GM19395 (cell line): ENCODE measurements at regions not wholly inside any gene's neighbourhood (a gene's known extent, or its start where the extent isn't known, plus 50 kb on each side); places are given as distances from the start of the nearest gene placed in this dataset.
A peak's percentile ranks its signal among the peaks of the same experiment; 100 is the strongest.
"Not testable (repeated sequence)": the region's sequence is repeated elsewhere in the genome, so short reads cannot be mapped to it uniquely, and the experiment has no call there.

Source experiments
- ATAC-seq: cut with Tn5 transposase; IDR thresholded peaks from one replicate; pipeline ENCODE4 v1.9.1; 2021; ENCODE audit warnings: mild to moderate bottlenecking, moderate library complexity; ENCODE audit not compliant: unreplicated experiment

DNA sequence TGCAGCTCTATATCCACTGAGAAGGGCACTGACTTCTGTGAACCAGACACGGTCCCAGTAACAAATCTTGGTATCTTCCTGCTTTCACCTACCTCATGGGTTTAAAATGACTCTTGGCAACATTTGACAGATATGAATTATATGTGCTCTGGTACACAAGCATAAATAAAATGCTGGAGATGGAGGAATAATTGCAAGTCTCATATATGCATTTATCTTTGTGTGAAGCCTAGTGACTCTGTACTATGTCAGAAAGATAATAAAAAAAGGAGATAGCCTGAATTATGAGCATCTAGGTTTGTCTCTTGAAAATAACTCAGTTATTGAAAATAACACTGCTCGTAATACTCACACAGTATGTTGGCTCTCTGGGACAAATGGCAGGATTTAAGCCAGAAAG, 167.1 kb upstream of the CRBN start:
- no peak for ATAC-seq

DNA sequence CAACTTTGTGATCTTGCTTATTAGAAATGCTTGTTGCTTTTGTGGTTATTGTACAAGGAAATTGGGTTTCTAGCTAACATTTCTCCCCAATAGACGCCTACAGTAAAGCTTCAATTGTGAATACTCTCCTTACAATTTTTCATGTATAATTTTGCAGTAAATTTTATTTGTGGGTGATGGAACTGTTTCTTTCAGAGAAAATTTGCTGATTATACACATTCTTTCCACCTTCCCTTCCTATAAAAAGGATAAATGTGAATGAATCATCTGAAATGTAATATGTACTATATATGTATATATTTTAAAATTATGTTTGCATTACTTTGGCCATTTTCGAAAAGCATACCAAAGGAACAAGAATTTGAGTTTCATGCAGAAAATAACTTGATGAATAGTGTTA, 162.7 kb upstream of the CRBN start:
- no peak for ATAC-seq

DNA sequence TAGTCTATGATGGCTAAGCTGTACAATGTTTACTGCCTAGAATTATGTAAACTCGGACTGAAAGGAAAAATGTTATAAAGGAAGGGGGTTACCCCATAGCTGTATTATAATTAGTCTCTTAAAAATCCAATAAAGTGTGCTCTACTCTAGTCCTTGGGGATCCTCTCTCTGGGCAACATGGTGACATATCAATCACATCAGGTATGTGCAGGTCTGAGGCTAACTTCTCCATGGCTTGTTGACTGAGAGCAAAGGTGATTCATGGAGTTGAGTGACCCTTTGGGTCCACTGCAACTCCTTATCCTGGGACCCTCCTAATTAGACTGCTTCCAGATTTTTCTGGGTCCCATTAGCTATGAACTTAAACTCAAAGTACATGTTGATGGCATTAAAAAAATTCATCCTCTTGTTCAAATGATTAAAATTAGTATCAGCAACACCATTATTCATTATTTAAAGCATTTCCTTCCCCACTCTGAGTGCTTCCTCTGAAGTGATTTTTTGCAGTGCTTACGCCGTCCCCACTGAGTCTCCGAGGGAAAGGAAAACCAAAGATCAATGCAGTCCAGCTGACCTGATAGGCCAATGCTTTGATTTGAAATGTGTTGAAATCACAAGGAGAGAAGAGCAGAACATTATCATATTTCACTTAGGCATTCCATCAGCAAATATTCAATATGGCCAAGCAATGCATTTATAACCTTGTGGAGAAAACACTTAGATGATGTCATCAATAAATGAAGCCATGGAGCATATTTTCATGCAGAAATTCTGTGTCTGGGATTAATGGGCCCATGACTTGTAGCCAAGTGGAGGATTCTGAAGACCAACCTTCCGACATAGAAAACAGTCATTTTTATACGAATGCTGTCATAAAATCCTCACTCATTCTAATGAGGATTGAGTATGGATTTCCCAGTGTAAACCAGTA, 161.7 kb upstream of the CRBN start:
- no peak for ATAC-seq

DNA sequence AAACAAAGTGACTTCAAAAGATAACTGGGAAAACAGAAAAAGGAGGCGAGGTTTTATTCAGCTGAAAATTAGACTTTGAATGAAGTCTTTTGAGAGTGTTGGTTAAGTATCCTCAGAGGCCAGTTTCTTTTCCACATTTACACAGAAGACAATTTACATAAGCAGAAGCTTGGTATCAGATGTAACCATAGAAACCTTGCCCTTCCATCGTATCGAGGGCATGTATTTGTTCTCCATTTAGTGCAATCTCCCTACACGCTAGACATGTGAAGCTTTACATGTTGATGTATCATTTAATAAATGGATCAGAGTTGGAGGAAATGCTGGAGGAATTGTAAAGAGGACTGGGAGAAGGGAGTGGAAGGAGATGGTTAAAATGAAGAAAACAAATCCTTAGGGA, 161.0 kb upstream of the CRBN start:
- no peak for ATAC-seq

DNA sequence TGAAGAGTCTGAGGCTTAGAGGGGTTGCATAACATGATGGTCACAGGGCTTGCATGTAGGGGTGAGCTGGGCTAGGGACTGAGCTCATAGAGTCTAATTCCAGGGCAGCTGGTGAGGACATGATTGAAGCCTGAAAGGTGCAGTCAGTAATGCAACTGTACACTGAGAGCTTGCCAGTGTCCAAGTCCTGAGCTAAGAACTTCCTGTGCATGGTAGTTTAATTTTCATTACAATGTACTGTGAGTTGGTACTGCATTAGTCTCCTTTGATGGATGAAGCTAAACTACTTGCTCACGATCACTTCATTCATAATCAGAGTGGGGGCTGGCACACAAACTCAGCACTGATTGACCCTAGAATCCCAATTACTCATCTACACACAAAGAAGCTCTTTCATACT, 156.4 kb upstream of the CRBN start:
- ATAC-seq = no peak

DNA sequence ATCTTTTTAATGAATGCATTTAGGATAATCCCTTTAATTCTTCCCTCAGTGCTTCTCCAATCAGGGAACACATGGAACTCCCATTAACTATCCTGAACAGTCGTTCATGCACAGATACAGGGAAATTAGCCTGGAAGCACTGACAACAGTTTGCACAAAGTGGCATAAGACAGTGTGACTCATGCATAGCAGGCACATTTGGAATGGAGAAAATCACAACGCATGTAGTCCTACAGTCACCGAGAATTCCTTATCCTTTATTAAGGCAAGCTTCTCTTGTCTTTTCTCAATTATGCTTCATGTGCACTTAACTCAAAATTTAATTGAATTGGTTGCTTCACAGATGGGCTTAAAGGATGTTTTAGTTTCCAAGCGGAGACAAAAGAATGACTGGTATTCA, 155.0 kb upstream of the CRBN start:
- no peak for ATAC-seq

DNA sequence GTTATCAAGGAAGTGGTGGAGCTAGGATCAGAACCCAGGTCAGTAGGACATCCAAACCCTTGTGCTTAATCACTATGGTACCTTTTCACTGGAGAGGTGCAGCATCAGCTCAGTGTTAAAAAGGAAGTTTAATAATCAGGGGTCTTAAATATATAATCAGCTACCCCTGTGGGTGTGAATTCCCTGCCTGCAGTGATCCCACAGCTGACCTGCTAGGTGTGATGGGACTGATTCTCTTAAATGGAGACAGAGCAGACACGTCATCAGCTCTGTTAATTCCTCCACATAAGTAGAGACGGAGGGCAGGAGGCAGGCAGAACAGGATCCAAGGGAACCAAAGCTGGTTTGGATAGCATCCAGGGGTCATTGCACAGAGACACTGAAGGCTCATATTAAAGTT, 154.1 kb upstream of the CRBN start:
- ATAC-seq = no peak

DNA sequence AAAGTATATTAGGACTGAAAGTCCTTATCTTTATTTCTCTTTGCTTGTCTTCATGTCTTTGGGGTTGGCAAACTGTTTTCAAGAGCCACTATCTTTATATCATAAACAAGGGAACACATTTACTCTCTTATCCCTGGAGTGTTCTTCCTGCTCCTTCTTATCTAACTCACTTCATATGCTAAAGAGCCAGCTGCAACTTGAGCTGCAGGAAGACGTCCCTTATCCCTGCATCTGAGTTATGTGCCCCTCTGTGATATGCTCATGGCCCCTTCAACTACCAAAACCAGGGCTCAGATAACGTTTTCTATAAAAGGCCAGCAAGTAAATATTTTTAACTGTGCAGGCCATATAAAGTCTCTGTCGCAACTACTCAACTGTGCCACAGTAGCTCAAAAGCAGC, 137.0 kb upstream of the CRBN start:
- ATAC-seq = no peak

DNA sequence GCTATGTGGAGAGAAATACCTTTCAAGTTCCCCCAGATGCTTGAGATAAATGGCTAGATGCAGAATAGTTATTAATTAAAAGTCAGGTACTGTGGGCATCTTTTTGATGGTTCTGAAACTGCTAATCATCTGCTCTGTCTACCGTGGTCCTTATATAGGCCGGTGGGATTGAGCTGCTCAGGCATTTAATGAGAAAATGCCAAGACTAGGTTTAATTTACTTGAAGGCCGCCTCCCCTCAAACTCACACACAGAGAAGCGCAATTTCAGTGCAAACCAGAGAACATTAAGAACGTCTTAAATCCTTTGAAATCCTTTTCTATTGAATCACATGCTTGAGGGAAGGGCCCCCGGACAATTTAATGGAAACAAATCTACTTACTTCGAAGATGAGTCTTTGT, 136.4 kb upstream of the CRBN start:
- ATAC-seq = no peak

GRCh38 chr3:3309887-3310286, 130.4 kb upstream of the CRBN start:
- ATAC-seq = no peak

- no peak for ATAC-seq
Measured at GRCh38 chr3:3308809-3309208, 129.3 kb upstream of the CRBN start.

GRCh38 chr3:3307491-3307890, 128.0 kb upstream of the CRBN start:
- no peak for ATAC-seq

DNA sequence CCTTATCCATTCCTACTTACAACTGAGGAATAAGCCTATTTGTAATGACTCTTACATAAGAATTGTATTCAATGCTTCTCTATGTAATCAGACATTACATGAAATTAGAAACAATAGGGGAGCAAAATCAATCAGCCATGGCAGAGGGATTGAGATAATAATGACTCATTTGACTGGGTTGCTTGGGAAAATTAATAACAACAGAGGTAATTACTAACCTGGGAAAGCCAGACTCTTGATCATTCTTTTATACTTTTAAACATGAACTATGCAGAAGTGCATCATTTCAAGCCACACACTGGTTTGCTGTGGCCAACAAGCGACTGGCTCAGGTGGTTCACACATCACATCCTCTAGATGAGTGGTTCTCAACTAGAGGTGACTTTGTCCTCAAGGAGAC, 126.3 kb upstream of the CRBN start:
- ATAC-seq = no peak

DNA sequence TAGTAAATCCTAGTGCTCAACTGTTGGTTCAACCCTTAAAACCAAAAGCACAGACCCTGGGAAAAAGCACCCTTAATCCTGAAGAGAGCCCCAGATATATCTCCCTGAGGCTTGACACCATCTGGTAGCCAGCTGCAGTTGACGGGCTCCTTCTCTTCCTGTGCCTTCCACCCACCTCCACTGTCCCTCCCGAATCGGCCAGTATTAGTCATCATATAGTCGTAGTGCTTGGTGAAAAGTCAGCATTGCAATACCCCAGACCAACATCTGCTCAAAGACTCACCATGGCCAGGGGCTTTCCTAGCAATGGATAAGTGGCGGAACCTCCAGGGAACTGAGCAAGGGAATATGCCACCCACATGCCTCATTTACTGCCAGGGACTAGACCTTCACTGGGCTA, 125.6 kb upstream of the CRBN start:
- no peak for ATAC-seq

DNA sequence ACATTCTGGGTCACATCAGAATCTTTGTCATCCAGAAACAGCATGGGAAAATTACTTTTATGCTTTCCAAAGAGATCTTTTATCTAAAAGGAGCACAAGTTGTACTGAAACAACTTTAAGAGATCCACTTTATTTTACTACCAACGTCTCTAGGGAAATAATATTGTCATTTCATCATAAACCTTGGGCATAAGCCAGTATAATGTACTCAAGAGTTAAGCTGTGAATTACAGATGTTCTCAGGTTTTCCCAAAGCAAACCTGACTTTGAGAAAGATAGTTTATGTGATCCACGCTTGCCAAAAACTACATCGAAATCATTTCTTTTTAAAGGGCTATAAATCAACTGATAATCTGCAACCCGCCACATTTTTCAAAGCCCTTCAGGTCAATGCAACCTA, 124.1 kb upstream of the CRBN start:
- ATAC-seq = no peak

- ATAC-seq = no peak
Measured at GRCh38 chr3:3302964-3303363, 123.5 kb upstream of the CRBN start.

DNA sequence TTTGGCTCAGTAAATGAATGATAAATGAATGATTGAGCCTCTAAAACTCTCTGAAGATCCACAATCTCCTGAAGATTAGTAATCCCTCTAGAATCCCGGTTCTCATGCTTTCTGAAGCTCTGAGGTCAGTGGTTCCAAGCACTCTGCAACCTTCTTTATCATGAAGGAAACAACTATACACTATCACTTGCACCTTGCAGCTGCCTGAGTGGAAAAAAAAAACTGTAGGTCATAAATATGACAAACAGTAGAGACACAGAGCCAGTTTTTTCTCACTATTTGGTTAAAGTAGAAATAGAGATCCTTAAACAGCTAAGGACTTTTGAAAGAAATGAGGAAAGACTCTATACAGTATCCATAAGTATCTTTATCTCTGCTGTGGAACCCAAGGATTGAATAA, 122.0 kb upstream of the CRBN start:
- no peak for ATAC-seq

DNA sequence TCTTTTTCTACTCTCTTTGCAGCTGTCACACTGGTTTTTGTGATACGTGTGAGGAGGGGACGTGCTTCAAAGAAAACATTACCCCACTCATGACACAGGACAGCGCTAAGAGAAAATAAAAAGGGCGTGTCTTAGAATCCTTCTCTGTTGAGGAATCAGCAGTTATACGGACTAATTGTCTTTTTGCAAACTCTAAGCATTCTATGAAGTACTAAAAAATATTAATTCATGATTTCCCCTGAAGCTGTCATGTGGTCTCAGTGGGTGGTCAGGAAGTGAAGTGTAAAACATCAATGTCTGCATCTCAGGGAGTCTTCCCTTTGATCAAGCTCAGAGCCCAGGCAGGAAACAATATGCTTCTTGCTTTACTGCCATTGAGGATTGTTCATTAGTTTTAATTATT, 117.5 kb upstream of the CRBN start:
- no peak for ATAC-seq

DNA sequence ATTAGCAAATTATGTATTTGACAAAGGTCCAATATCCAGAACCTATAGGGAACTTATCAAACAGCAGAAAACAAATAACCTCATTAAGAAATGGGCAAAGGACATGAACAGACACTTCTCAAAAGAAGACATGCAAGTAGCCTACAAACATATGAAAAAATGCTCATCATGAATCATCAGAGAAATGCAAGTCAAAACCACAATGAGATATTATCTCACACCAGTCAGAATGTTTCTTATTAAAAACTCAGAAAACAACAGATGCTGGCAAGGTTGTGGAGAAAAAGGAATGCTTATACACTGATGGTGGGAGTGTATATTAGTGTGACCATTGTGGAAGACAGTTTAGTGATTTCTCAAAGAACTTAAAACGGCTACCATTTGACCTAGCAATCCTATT, 116.1 kb upstream of the CRBN start:
- ATAC-seq = no peak

DNA sequence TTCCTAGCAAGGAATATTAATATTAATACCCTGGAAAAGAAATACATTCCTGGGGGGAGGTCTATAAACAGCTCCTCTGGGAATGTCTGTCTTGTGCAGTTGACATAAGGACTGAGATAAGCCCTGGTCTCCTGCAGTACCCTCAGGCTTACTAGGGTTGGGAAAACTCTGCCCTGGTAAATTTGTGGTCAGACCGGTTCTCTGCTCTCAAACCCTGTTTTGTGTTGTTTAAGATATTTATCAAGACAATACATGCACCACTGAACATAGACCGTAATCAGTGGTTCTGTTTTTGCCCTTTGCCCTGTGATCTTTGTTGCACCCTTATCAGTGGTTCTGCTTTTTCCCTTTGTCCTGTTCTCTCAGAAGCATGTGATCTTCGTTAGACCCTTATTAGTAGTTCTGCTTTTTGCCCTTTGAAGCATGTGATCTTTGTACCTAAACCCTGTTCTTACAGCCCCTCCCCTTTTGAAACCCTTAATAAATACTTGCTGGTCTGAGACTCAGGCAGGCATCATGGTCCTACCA, 112.3 kb upstream of the CRBN start:
- ATAC-seq = not testable (repeated sequence)

- no peak for ATAC-seq
Measured at GRCh38 chr3:3288255-3288654, 108.8 kb upstream of the CRBN start.

DNA sequence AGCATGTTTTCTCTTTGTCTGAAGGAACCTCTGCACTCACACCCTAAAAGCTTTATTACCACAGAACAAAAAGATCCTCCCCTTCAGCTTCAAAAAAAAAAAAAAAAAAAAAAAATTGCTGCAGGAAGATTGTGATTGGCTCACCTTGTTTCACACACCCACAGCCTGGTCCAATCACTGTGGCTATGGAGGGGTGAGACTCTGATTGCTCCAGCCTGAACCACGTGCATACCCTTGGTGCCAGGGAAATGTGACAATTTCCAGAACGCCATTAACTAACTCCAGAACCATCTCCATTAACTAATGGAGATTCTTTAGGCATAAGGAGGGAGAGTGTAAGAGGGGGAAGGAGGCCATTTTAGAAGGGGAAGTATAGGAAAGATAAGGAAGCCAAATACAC, 106.5 kb upstream of the CRBN start:
- no peak for ATAC-seq

- peak; percentile 80 for ATAC-seq
Measured at GRCh38 chr3:3281024-3281423, 101.5 kb upstream of the CRBN start.
